ENCODE measurements at regions not wholly inside any gene's neighbourhood (a gene's known extent, or its start where the extent isn't known, plus 50 kb on each side); places are given as distances from the start of the nearest gene placed in this dataset.

GRCh38 chr16:52101246-52101645 is 445.7 kb downstream of the TOX3 start:
- Histone ChIP-seq H3K18ac (ENCODE audit: low read length) (no peak overlapping the region), H2BK5ac (ENCODE audit: low read length) (no peak overlapping the region), H3K4ac (ENCODE audit: low read length) (no peak overlapping the region), H2BK15ac (ENCODE audit: low read length) (no peak overlapping the region), H2BK12ac (ENCODE audit: low read length) (no peak overlapping the region), H3K14ac (ENCODE audit: low read length) (no peak overlapping the region), H3K9ac (ENCODE audit: low read depth, low read length, poor library complexity) (no peak overlapping the region), H2BK120ac (ENCODE audit: low read depth, low read length) (no peak overlapping the region), H3K27ac (replicated peaks; ENCODE audit: low read length) (no peak overlapping the region), H4K91ac (ENCODE audit: low read depth, low read length, poor library complexity) (no peak overlapping the region), H3K23ac (ENCODE audit: low read depth, low read length, poor library complexity) (no peak overlapping the region), H3K4me3 (ENCODE audit: low read length in 2 of 2) (no peak overlapping the region), H3K9me3 (replicated peaks in 1 of 2; ENCODE audit: control insufficient read depth in 2 of 2, insufficient read depth in 1 of 2, low read depth in 1 of 2, low read length in 2 of 2) (no peaks in the 10 kb centered on the region), H3K79me1 (ENCODE audit: low read depth, low read length) (no peaks in the 10 kb centered on the region), H4K8ac (ENCODE audit: low read depth, low read length) (no peak overlapping the region), H3K36me3 (replicated peaks in 1 of 2; ENCODE audit: control insufficient read depth in 2 of 2, insufficient read depth in 2 of 2, low read length in 2 of 2) (no peaks in the 10 kb centered on the region), H2AFZ (ENCODE audit: low read length) (no peak overlapping the region), H3K27me3 (ENCODE audit: control insufficient read depth in 3 of 3, insufficient read depth in 3 of 3, low read depth in 1 of 3, low read length in 3 of 3) (no peaks in the 10 kb centered on the region), H3K4me2 (ENCODE audit: insufficient read depth, low read length, poor library complexity, severe bottlenecking) (no peak overlapping the region), H2AK5ac (ENCODE audit: low read depth, low read length) (no peak overlapping the region), H3K4me1 (ENCODE audit: control insufficient read depth in 2 of 2, insufficient read depth in 1 of 2, low read depth in 1 of 2, low read length in 2 of 2) (peaks cover 0 to 1% of the 10 kb centered on the region in 2 donors)
- no peak for DNase-seq (ENCODE audit: low spot score)
- WGBS, 2 donors (ENCODE audit: extremely low coverage in 2 of 2, insufficient read length in 2 of 2, insufficient replicate concordance in 1 of 2) = no CpG with 5 or more reads among the region's 3 CpGs

- H3K18ac ChIP-seq (ENCODE audit: low read length) = no peak overlapping the region
- H3K27ac ChIP-seq (replicated peaks; ENCODE audit: low read length) = no peak overlapping the region
- no peak overlapping the region for H4K91ac ChIP-seq (ENCODE audit: low read depth, low read length, poor library complexity)
- no peak overlapping the region for H3K4ac ChIP-seq (ENCODE audit: low read length)
- no peaks in the 10 kb centered on the region for H3K9me3 ChIP-seq (replicated peaks in 1 of 2; ENCODE audit: control insufficient read depth in 2 of 2, insufficient read depth in 1 of 2, low read depth in 1 of 2, low read length in 2 of 2)
- H2BK15ac ChIP-seq (ENCODE audit: low read length) = no peak overlapping the region
- no CpG with 5 or more reads among the region's 2 CpGs for WGBS, 2 donors (ENCODE audit: extremely low coverage in 2 of 2, insufficient read length in 2 of 2, insufficient replicate concordance in 1 of 2)
- no peaks in the 10 kb centered on the region for H3K36me3 ChIP-seq (replicated peaks in 1 of 2; ENCODE audit: control insufficient read depth in 2 of 2, insufficient read depth in 2 of 2, low read length in 2 of 2)
- no peak overlapping the region for H2AFZ ChIP-seq (ENCODE audit: low read length)
- H3K14ac ChIP-seq (ENCODE audit: low read length) = no peak overlapping the region
- no peaks in the 10 kb centered on the region for H3K79me1 ChIP-seq (ENCODE audit: low read depth, low read length)
- H2BK5ac ChIP-seq (ENCODE audit: low read length) = no peak overlapping the region
- H2BK120ac ChIP-seq (ENCODE audit: low read depth, low read length) = no peak overlapping the region
- H3K27me3 ChIP-seq (ENCODE audit: control insufficient read depth in 3 of 3, insufficient read depth in 3 of 3, low read depth in 1 of 3, low read length in 3 of 3) = no peaks in the 10 kb centered on the region
- H3K23ac ChIP-seq (ENCODE audit: low read depth, low read length, poor library complexity) = no peak overlapping the region
- peaks cover 0 to 1% of the 10 kb centered on the region in 2 donors for H3K4me1 ChIP-seq (ENCODE audit: control insufficient read depth in 2 of 2, insufficient read depth in 1 of 2, low read depth in 1 of 2, low read length in 2 of 2)
- H4K8ac ChIP-seq (ENCODE audit: low read depth, low read length) = no peak overlapping the region
- DNase-seq (ENCODE audit: low spot score) = no peak
- no peak overlapping the region for H2BK12ac ChIP-seq (ENCODE audit: low read length)
- no peak overlapping the region for H2AK5ac ChIP-seq (ENCODE audit: low read depth, low read length)
- H3K9ac ChIP-seq (ENCODE audit: low read depth, low read length, poor library complexity) = no peak overlapping the region
- no peak overlapping the region for H3K4me2 ChIP-seq (ENCODE audit: insufficient read depth, low read length, poor library complexity, severe bottlenecking)
- no peak overlapping the region for H3K4me3 ChIP-seq (ENCODE audit: low read length in 2 of 2)
Observed at GRCh38 chr16:52099382-52099781, 447.6 kb downstream of the TOX3 start.

- Histone ChIP-seq H3K27me3 (ENCODE audit: control insufficient read depth in 3 of 3, insufficient read depth in 3 of 3, low read depth in 1 of 3, low read length in 3 of 3) (no peaks in the 10 kb centered on the region), H3K9me3 (replicated peaks in 1 of 2; ENCODE audit: control insufficient read depth in 2 of 2, insufficient read depth in 1 of 2, low read depth in 1 of 2, low read length in 2 of 2) (no peaks in the 10 kb centered on the region), H3K9ac (ENCODE audit: low read depth, low read length, poor library complexity) (no peak overlapping the region), H3K4me1 (ENCODE audit: control insufficient read depth in 2 of 2, insufficient read depth in 1 of 2, low read depth in 1 of 2, low read length in 2 of 2) (no peaks in the 10 kb centered on the region), H4K8ac (ENCODE audit: low read depth, low read length) (no peak overlapping the region), H2BK5ac (ENCODE audit: low read length) (no peak overlapping the region), H3K27ac (replicated peaks; ENCODE audit: low read length) (no peak overlapping the region), H2BK12ac (ENCODE audit: low read length) (no peak overlapping the region), H3K4me3 (ENCODE audit: low read length in 2 of 2) (no peak overlapping the region), H3K18ac (ENCODE audit: low read length) (no peak overlapping the region), H2BK15ac (ENCODE audit: low read length) (no peak overlapping the region), H2AK5ac (ENCODE audit: low read depth, low read length) (no peak overlapping the region), H3K23ac (ENCODE audit: low read depth, low read length, poor library complexity) (no peak overlapping the region), H3K79me1 (ENCODE audit: low read depth, low read length) (no peaks in the 10 kb centered on the region), H3K4ac (ENCODE audit: low read length) (no peak overlapping the region), H3K4me2 (ENCODE audit: insufficient read depth, low read length, poor library complexity, severe bottlenecking) (no peak overlapping the region), H2AFZ (ENCODE audit: low read length) (no peak overlapping the region), H2BK120ac (ENCODE audit: low read depth, low read length) (no peak overlapping the region), H4K91ac (ENCODE audit: low read depth, low read length, poor library complexity) (no peak overlapping the region), H3K36me3 (replicated peaks in 1 of 2; ENCODE audit: control insufficient read depth in 2 of 2, insufficient read depth in 2 of 2, low read length in 2 of 2) (no peaks in the 10 kb centered on the region), H3K14ac (ENCODE audit: low read length) (no peak overlapping the region)
- WGBS, 2 donors (ENCODE audit: extremely low coverage in 2 of 2, insufficient read length in 2 of 2, insufficient replicate concordance in 1 of 2) = no CpG with 5 or more reads among the region's 3 CpGs
- no peak for DNase-seq (ENCODE audit: low spot score)
Observed at GRCh38 chr16:52095471-52095870, 451.5 kb downstream of the TOX3 start.

- H2BK120ac ChIP-seq (ENCODE audit: low read depth, low read length) = no peak overlapping the region
- H3K4me2 ChIP-seq (ENCODE audit: insufficient read depth, low read length, poor library complexity, severe bottlenecking) = no peak overlapping the region
- H4K91ac ChIP-seq (ENCODE audit: low read depth, low read length, poor library complexity) = no peak overlapping the region
- WGBS, 2 donors (ENCODE audit: extremely low coverage in 2 of 2, insufficient read length in 2 of 2, insufficient replicate concordance in 1 of 2) = no CpG with 5 or more reads among the region's 3 CpGs
- H2BK5ac ChIP-seq (ENCODE audit: low read length) = no peak overlapping the region
- no peak overlapping the region for H3K23ac ChIP-seq (ENCODE audit: low read depth, low read length, poor library complexity)
- H3K14ac ChIP-seq (ENCODE audit: low read length) = no peak overlapping the region
- no peak overlapping the region for H3K27ac ChIP-seq (replicated peaks; ENCODE audit: low read length)
- no peak overlapping the region for H2BK15ac ChIP-seq (ENCODE audit: low read length)
- H3K4ac ChIP-seq (ENCODE audit: low read length) = no peak overlapping the region
- H3K79me1 ChIP-seq (ENCODE audit: low read depth, low read length) = no peaks in the 10 kb centered on the region
- no peak overlapping the region for H3K18ac ChIP-seq (ENCODE audit: low read length)
- no peak overlapping the region for H3K4me3 ChIP-seq (ENCODE audit: low read length in 2 of 2)
- H2AFZ ChIP-seq (ENCODE audit: low read length) = no peak overlapping the region
- H2AK5ac ChIP-seq (ENCODE audit: low read depth, low read length) = no peak overlapping the region
- H3K36me3 ChIP-seq (replicated peaks in 1 of 2; ENCODE audit: control insufficient read depth in 2 of 2, insufficient read depth in 2 of 2, low read length in 2 of 2) = no peaks in the 10 kb centered on the region
- H3K9ac ChIP-seq (ENCODE audit: low read depth, low read length, poor library complexity) = no peak overlapping the region
- DNase-seq (ENCODE audit: low spot score) = no peak
- H3K9me3 ChIP-seq (replicated peaks in 1 of 2; ENCODE audit: control insufficient read depth in 2 of 2, insufficient read depth in 1 of 2, low read depth in 1 of 2, low read length in 2 of 2) = no peaks in the 10 kb centered on the region
- H2BK12ac ChIP-seq (ENCODE audit: low read length) = no peak overlapping the region
- no peaks in the 10 kb centered on the region for H3K4me1 ChIP-seq (ENCODE audit: control insufficient read depth in 2 of 2, insufficient read depth in 1 of 2, low read depth in 1 of 2, low read length in 2 of 2)
- H3K27me3 ChIP-seq (ENCODE audit: control insufficient read depth in 3 of 3, insufficient read depth in 3 of 3, low read depth in 1 of 3, low read length in 3 of 3) = no peaks in the 10 kb centered on the region
- no peak overlapping the region for H4K8ac ChIP-seq (ENCODE audit: low read depth, low read length)
Observed at GRCh38 chr16:52092126-52092525, 454.8 kb downstream of the TOX3 start.

All from neuronal stem cell (in vitro differentiated cells).